ENCODE measurements at regions not wholly inside any gene's neighbourhood (a gene's known extent, or its start where the extent isn't known, plus 50 kb on each side); places are given as distances from the start of the nearest gene placed in this dataset.

DNA sequence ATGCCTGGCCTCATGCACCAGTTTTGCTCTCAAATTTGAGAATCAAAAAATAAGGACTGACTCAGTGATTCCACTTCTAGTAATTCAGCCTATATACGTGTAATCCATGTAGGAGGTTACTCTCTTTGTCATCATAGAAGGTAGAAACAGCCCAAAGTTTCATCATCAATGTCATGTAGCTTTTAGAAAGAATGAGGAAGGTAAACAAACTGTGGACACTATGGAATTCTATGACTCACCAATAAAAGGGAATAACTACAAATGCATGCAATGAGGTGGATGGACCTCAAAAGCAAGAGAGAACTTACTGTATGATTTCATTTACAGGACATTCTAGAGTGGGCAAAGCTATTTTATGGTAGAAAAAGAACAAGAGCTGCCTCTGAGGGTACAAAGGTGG, 93.2 kb upstream of the LRIG1 start:
- WGBS (ENCODE audit: extremely low coverage, insufficient coverage, insufficient read length): no CpG with 5 or more reads among the region's 1 CpG
- H3K27me3 ChIP-seq (ENCODE audit: insufficient read depth, low read length): no peaks in the 10 kb centered on the region

GRCh38 chr3:66597308-66597863, 96.6 kb upstream of the LRIG1 start:
- H4K8ac ChIP-seq (ENCODE audit: low read depth, low read length): no peak overlapping the region
- no CpG with 5 or more reads among the region's 5 CpGs for WGBS (ENCODE audit: extremely low coverage, insufficient coverage, insufficient read length)
- H2AK5ac ChIP-seq (ENCODE audit: low read length): no peak overlapping the region
- H3K4me2 ChIP-seq (ENCODE audit: low read length): no peak overlapping the region
- no peak overlapping the region for H3K23ac ChIP-seq (ENCODE audit: low read length)
- no peak overlapping the region for H4K91ac ChIP-seq (ENCODE audit: low read depth, low read length)
- no peaks in the 10 kb centered on the region for H3K9me3 ChIP-seq (ENCODE audit: insufficient read depth, low read depth, low read length)
- no peaks in the 10 kb centered on the region for H3K79me2 ChIP-seq (ENCODE audit: control insufficient read depth, insufficient read depth, low read length, poor library complexity)
- H2BK120ac ChIP-seq (ENCODE audit: insufficient read depth, low read length, poor library complexity): no peak overlapping the region
- no peak overlapping the region for H3K4ac ChIP-seq (ENCODE audit: low read depth, low read length)
- DNase-seq: no peak
- no peak overlapping the region for H3K27ac ChIP-seq (ENCODE audit: low read depth, low read length)
- no peak overlapping the region for H3K14ac ChIP-seq (ENCODE audit: low read length)
- H4K12ac ChIP-seq (ENCODE audit: low read depth, low read length): no peak overlapping the region
- H3K9ac ChIP-seq (ENCODE audit: low read length): no peak overlapping the region
- H3K4me3 ChIP-seq (ENCODE audit: low read depth, low read length): no peak overlapping the region
- no peak overlapping the region for H2BK12ac ChIP-seq (ENCODE audit: low read length)
- H2AFZ ChIP-seq (ENCODE audit: insufficient read depth, low read length, poor library complexity): no peak overlapping the region
- H2BK5ac ChIP-seq (ENCODE audit: low read depth, low read length, poor library complexity): no peak overlapping the region
- no peak overlapping the region for H3K18ac ChIP-seq (ENCODE audit: low read length)
- H3K36me3 ChIP-seq (ENCODE audit: control insufficient read depth in 1 of 2, insufficient read depth in 2 of 2, low read length in 2 of 2): no peaks in the 10 kb centered on the region
- H3K27me3 ChIP-seq (ENCODE audit: insufficient read depth, low read length): no peaks in the 10 kb centered on the region
- H3K79me1 ChIP-seq (ENCODE audit: low read length): no peaks in the 10 kb centered on the region
- no peaks in the 10 kb centered on the region for H3K4me1 ChIP-seq (ENCODE audit: control insufficient read depth in 1 of 2, insufficient read depth in 2 of 2, low read length in 2 of 2)

More for the DNA sequence above, 93.2 kb upstream of the LRIG1 start:
- H2BK12ac ChIP-seq (ENCODE audit: low read length): no peak overlapping the region
- no peak overlapping the region for H2BK120ac ChIP-seq (ENCODE audit: insufficient read depth, low read length, poor library complexity)
- no peaks in the 10 kb centered on the region for H3K79me1 ChIP-seq (ENCODE audit: low read length)
- DNase-seq: peak in 1 of 2 donors; percentile 50
- H3K9me3 ChIP-seq (ENCODE audit: insufficient read depth, low read depth, low read length): no peaks in the 10 kb centered on the region
- no peaks in the 10 kb centered on the region for H3K79me2 ChIP-seq (ENCODE audit: control insufficient read depth, insufficient read depth, low read length, poor library complexity)
- H3K23ac ChIP-seq (ENCODE audit: low read length): no peak overlapping the region
- H3K36me3 ChIP-seq (ENCODE audit: control insufficient read depth in 1 of 2, insufficient read depth in 2 of 2, low read length in 2 of 2): no peaks in the 10 kb centered on the region
- no peak overlapping the region for H2BK5ac ChIP-seq (ENCODE audit: low read depth, low read length, poor library complexity)
- no peak overlapping the region for H4K12ac ChIP-seq (ENCODE audit: low read depth, low read length)
- no peak overlapping the region for H3K18ac ChIP-seq (ENCODE audit: low read length)
- H4K91ac ChIP-seq (ENCODE audit: low read depth, low read length): no peak overlapping the region
- H3K27ac ChIP-seq (ENCODE audit: low read depth, low read length): no peak overlapping the region
- no peak overlapping the region for H3K4ac ChIP-seq (ENCODE audit: low read depth, low read length)
- H4K8ac ChIP-seq (ENCODE audit: low read depth, low read length): no peak overlapping the region
- H3K4me2 ChIP-seq (ENCODE audit: low read length): no peak overlapping the region
- H3K4me3 ChIP-seq (ENCODE audit: low read depth, low read length): no peak overlapping the region
- H2AK5ac ChIP-seq (ENCODE audit: low read length): no peak overlapping the region
- no peak overlapping the region for H2AFZ ChIP-seq (ENCODE audit: insufficient read depth, low read length, poor library complexity)
- no peak overlapping the region for H3K9ac ChIP-seq (ENCODE audit: low read length)
- no peaks in the 10 kb centered on the region for H3K4me1 ChIP-seq (ENCODE audit: control insufficient read depth in 1 of 2, insufficient read depth in 2 of 2, low read length in 2 of 2)
- no peak overlapping the region for H3K14ac ChIP-seq (ENCODE audit: low read length)

DNA sequence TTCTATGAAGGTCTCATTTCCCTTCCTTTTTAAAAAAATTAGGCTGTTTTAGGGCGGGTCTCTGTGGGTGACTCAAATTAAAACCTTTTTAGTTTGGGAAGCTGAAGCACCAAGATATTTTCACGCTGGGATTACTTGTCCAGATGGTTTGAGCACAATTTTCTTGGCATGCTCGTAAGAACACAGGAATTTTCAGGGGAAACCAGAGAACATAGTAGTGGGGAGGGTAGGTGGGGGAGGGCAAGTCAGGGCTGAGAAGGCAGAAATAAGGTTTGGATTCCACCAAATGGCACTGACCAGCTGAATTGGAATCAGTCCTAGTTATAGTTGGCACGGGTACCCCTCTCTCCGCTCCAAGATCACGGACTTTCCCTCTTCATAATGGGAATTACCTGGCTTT, 97.3 kb upstream of the LRIG1 start:
- Histone ChIP-seq H4K8ac (ENCODE audit: low read depth, low read length) (no peak overlapping the region), H2BK5ac (ENCODE audit: low read depth, low read length, poor library complexity) (no peak overlapping the region), H2AFZ (ENCODE audit: insufficient read depth, low read length, poor library complexity) (no peak overlapping the region), H3K79me1 (ENCODE audit: low read length) (no peaks in the 10 kb centered on the region), H3K27me3 (ENCODE audit: insufficient read depth, low read length) (no peaks in the 10 kb centered on the region), H3K18ac (ENCODE audit: low read length) (no peak overlapping the region), H3K79me2 (ENCODE audit: control insufficient read depth, insufficient read depth, low read length, poor library complexity) (no peaks in the 10 kb centered on the region), H4K91ac (ENCODE audit: low read depth, low read length) (no peak overlapping the region), H2BK12ac (ENCODE audit: low read length) (no peak overlapping the region), H2AK5ac (ENCODE audit: low read length) (no peak overlapping the region), H3K4me2 (ENCODE audit: low read length) (no peak overlapping the region), H3K14ac (ENCODE audit: low read length) (no peak overlapping the region), H2BK120ac (ENCODE audit: insufficient read depth, low read length, poor library complexity) (no peak overlapping the region), H4K12ac (ENCODE audit: low read depth, low read length) (no peak overlapping the region), H3K9me3 (ENCODE audit: insufficient read depth, low read depth, low read length) (no peaks in the 10 kb centered on the region), H3K36me3 (ENCODE audit: control insufficient read depth in 1 of 2, insufficient read depth in 2 of 2, low read length in 2 of 2) (no peaks in the 10 kb centered on the region), H3K27ac (ENCODE audit: low read depth, low read length) (no peak overlapping the region), H3K4me1 (ENCODE audit: control insufficient read depth in 1 of 2, insufficient read depth in 2 of 2, low read length in 2 of 2) (no peaks in the 10 kb centered on the region), H3K4ac (ENCODE audit: low read depth, low read length) (no peak overlapping the region), H3K23ac (ENCODE audit: low read length) (no peak overlapping the region), H3K4me3 (ENCODE audit: low read depth, low read length) (no peak overlapping the region), H3K9ac (ENCODE audit: low read length) (no peak overlapping the region)
- no CpG with 5 or more reads among the region's 6 CpGs for WGBS (ENCODE audit: extremely low coverage, insufficient coverage, insufficient read length)
- no peak for DNase-seq

GRCh38 chr3:66602237-66602636, 101.4 kb upstream of the LRIG1 start:
- Histone ChIP-seq H4K91ac (ENCODE audit: low read depth, low read length) (no peak overlapping the region), H3K27ac (ENCODE audit: low read depth, low read length) (no peak overlapping the region), H3K27me3 (ENCODE audit: insufficient read depth, low read length) (no peaks in the 10 kb centered on the region), H3K14ac (ENCODE audit: low read length) (no peak overlapping the region), H3K4me2 (ENCODE audit: low read length) (no peak overlapping the region), H3K4me3 (ENCODE audit: low read depth, low read length) (no peak overlapping the region), H3K23ac (ENCODE audit: low read length) (no peak overlapping the region), H3K4me1 (ENCODE audit: control insufficient read depth in 1 of 2, insufficient read depth in 2 of 2, low read length in 2 of 2) (no peaks in the 10 kb centered on the region), H3K9me3 (ENCODE audit: insufficient read depth, low read depth, low read length) (no peaks in the 10 kb centered on the region), H4K12ac (ENCODE audit: low read depth, low read length) (no peak overlapping the region), H3K79me2 (ENCODE audit: control insufficient read depth, insufficient read depth, low read length, poor library complexity) (no peaks in the 10 kb centered on the region), H3K18ac (ENCODE audit: low read length) (no peak overlapping the region), H3K9ac (ENCODE audit: low read length) (no peak overlapping the region), H2BK120ac (ENCODE audit: insufficient read depth, low read length, poor library complexity) (no peak overlapping the region), H2AFZ (ENCODE audit: insufficient read depth, low read length, poor library complexity) (no peak overlapping the region), H3K36me3 (ENCODE audit: control insufficient read depth in 1 of 2, insufficient read depth in 2 of 2, low read length in 2 of 2) (no peaks in the 10 kb centered on the region), H2AK5ac (ENCODE audit: low read length) (no peak overlapping the region), H2BK12ac (ENCODE audit: low read length) (no peak overlapping the region), H3K79me1 (ENCODE audit: low read length) (no peaks in the 10 kb centered on the region), H2BK5ac (ENCODE audit: low read depth, low read length, poor library complexity) (no peak overlapping the region), H4K8ac (ENCODE audit: low read depth, low read length) (no peak overlapping the region), H3K4ac (ENCODE audit: low read depth, low read length) (no peak overlapping the region)
- no peak for DNase-seq
- WGBS (ENCODE audit: extremely low coverage, insufficient coverage, insufficient read length): 98% methylated on average over 1 of the region's 4 CpGs
